ENCODE measurements at regions not wholly inside any gene's neighbourhood (a gene's known extent, or its start where the extent isn't known, plus 50 kb on each side); places are given as distances from the start of the nearest gene placed in this dataset.

- H3K4me3 Mint-ChIP-seq = no peak overlapping the region
- no peak overlapping the region for H3K27ac ChIP-seq (ENCODE audit: low read length)
- no CpG with 5 or more reads among the region's 2 CpGs for WGBS (ENCODE audit: insufficient coverage)
- H3K9me3 ChIP-seq = no peaks in the 10 kb centered on the region
- no peaks in the 10 kb centered on the region for H3K4me1 Mint-ChIP-seq
- ChIA-PET CTCF (no interaction called here), POLR2A (no interaction called here)
- H3K36me3 ChIP-seq (ENCODE audit: control insufficient read depth in 2 of 2, extremely low read depth in 1 of 2, insufficient read depth in 1 of 2, low read length in 1 of 2) = no peaks in the 10 kb centered on the region
- H3K4me3 ChIP-seq (ENCODE audit: control insufficient read depth in 1 of 2, extremely low read depth in 1 of 2, low read length in 1 of 2) = no peak overlapping the region
- no peaks in the 10 kb centered on the region for H3K4me1 ChIP-seq (ENCODE audit: control insufficient read depth in 1 of 2, extremely low read depth in 1 of 2, insufficient read depth in 2 of 2, low read length in 2 of 2)
- DNase-seq (no peak), ATAC-seq (replicated peaks in 1 of 4) (no peak)
- H3K36me3 Mint-ChIP-seq = peaks cover 7% of the 10 kb centered on the region
- no peaks in the 10 kb centered on the region for H3K27me3 ChIP-seq (replicated peaks in 1 of 2; ENCODE audit: control insufficient read depth in 2 of 2, extremely low read depth in 1 of 2, insufficient read depth in 2 of 2, low read length in 1 of 2)
- H3K9me3 Mint-ChIP-seq = peaks cover 7 to 9% (median 9%) of the 10 kb centered on the region in 3 donors
- H3K27ac Mint-ChIP-seq = no peak overlapping the region
- H3K27me3 Mint-ChIP-seq = no peaks in the 10 kb centered on the region
Observed at GRCh38 chr4:81546777-81547176, 75.1 kb upstream of the RASGEF1B start.

DNA sequence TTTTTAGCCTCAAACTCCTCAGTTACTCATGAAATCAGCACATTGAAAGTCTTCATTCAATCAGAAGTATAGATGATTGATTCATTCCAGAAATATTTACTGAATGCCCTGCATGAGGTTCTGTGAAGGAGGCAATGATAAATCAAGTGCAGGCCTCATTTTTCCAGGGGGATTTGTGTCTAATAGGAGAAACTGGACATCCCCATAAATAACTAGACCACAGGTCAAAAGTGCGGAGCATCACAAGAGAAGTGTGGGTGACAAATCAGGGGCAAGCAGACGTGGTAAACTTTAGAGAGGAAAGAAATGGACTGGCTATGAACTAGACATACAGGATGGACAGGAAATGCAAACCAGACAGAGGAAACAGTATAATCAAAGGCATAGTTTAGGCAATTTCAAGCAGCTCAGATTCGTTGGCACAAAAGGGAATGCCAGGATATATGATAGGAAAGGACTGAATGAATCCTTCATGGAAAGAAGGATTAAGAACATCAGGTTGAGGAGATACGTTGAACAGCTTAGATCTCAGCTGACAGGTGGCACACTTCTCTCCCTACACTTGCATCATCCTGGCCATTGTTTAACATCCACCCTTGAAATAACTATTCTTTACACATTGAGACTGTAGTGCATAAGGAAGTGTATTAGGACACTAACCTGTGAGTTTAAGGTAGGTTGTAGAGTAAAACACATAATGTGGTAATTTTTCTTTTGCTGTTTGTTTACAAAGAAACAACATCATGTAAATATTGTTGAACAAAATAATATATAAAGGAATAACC is 69.6 kb upstream of the RASGEF1B start:
- no peaks in the 10 kb centered on the region for H3K36me3 ChIP-seq (ENCODE audit: control insufficient read depth in 2 of 2, extremely low read depth in 1 of 2, insufficient read depth in 1 of 2, low read length in 1 of 2)
- ATAC-seq (replicated peaks in 1 of 4) = no peak
- H3K27ac Mint-ChIP-seq = no peak overlapping the region
- H3K4me1 Mint-ChIP-seq = peaks cover 3 to 9% (median 5%) of the 10 kb centered on the region in 3 donors
- no peak overlapping the region for H3K4me3 Mint-ChIP-seq
- H3K36me3 Mint-ChIP-seq = peaks cover 7% of the 10 kb centered on the region
- H3K9me3 ChIP-seq = no peaks in the 10 kb centered on the region
- no peaks in the 10 kb centered on the region for H3K27me3 Mint-ChIP-seq
- CTCF ChIA-PET = no interaction called here
- no peak overlapping the region for H3K4me3 ChIP-seq (ENCODE audit: control insufficient read depth in 1 of 2, extremely low read depth in 1 of 2, low read length in 1 of 2)
- POLR2A ChIA-PET = no interaction called here
- no peaks in the 10 kb centered on the region for H3K27me3 ChIP-seq (replicated peaks in 1 of 2; ENCODE audit: control insufficient read depth in 2 of 2, extremely low read depth in 1 of 2, insufficient read depth in 2 of 2, low read length in 1 of 2)
- H3K9me3 Mint-ChIP-seq = peaks cover 7 to 9% (median 9%) of the 10 kb centered on the region in 3 donors
- H3K27ac ChIP-seq (ENCODE audit: low read length) = no peak overlapping the region
- H3K4me1 ChIP-seq (ENCODE audit: control insufficient read depth in 1 of 2, extremely low read depth in 1 of 2, insufficient read depth in 2 of 2, low read length in 2 of 2) = no peaks in the 10 kb centered on the region
- DNase-seq = no peak
- 75% methylated on average over 2 of the region's 4 CpGs for WGBS (ENCODE audit: insufficient coverage)

- H3K9me3 ChIP-seq = no peaks in the 10 kb centered on the region
- 79% methylated on average over 4 of the region's 6 CpGs for WGBS (ENCODE audit: insufficient coverage)
- no peaks in the 10 kb centered on the region for H3K4me1 ChIP-seq (ENCODE audit: control insufficient read depth in 1 of 2, extremely low read depth in 1 of 2, insufficient read depth in 2 of 2, low read length in 2 of 2)
- no peak overlapping the region for H3K4me3 Mint-ChIP-seq
- no peak for ATAC-seq (replicated peaks in 1 of 4)
- no peak overlapping the region for H3K27ac Mint-ChIP-seq
- H3K4me3 ChIP-seq (ENCODE audit: control insufficient read depth in 1 of 2, extremely low read depth in 1 of 2, low read length in 1 of 2) = no peak overlapping the region
- ChIA-PET POLR2A (no interaction called here), CTCF (no interaction called here)
- peaks cover 7 to 9% (median 9%) of the 10 kb centered on the region in 3 donors for H3K9me3 Mint-ChIP-seq
- peaks cover 7% of the 10 kb centered on the region for H3K36me3 Mint-ChIP-seq
- no peak overlapping the region for H3K27ac ChIP-seq (ENCODE audit: low read length)
- no peaks in the 10 kb centered on the region for H3K27me3 Mint-ChIP-seq
- no peaks in the 10 kb centered on the region for H3K36me3 ChIP-seq (ENCODE audit: control insufficient read depth in 2 of 2, extremely low read depth in 1 of 2, insufficient read depth in 1 of 2, low read length in 1 of 2)
- peaks cover 3 to 9% (median 5%) of the 10 kb centered on the region in 3 donors for H3K4me1 Mint-ChIP-seq
- DNase-seq = no peak
- H3K27me3 ChIP-seq (replicated peaks in 1 of 2; ENCODE audit: control insufficient read depth in 2 of 2, extremely low read depth in 1 of 2, insufficient read depth in 2 of 2, low read length in 1 of 2) = no peaks in the 10 kb centered on the region
Observed at GRCh38 chr4:81538716-81539427, 67.2 kb upstream of the RASGEF1B start.

DNA sequence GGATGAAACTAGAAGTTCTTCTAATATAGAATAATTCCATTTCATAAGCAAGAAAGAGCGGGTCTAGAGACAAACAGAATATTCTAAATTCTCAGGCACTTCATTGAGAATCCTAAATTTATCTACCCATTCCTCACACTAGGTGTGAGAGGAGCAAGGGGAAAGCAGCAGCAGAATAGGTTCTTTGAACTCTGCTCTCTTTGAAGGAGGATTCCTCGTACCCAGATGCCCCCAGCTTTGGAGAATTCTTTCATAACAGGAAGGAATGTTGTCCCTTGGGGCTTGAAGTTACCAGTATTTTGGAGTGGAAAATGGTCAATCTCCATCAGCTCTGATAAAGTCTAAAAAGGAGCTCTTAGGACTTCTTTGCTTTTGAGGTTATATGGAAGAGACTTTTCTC is 59.7 kb upstream of the RASGEF1B start:
- Histone ChIP-seq H3K27me3 (replicated peaks in 1 of 2; ENCODE audit: control insufficient read depth in 2 of 2, extremely low read depth in 1 of 2, insufficient read depth in 2 of 2, low read length in 1 of 2) (no peaks in the 10 kb centered on the region), H3K27ac (ENCODE audit: low read length) (no peak overlapping the region), H3K36me3 (ENCODE audit: control insufficient read depth in 2 of 2, extremely low read depth in 1 of 2, insufficient read depth in 1 of 2, low read length in 1 of 2) (no peaks in the 10 kb centered on the region), H3K9me3 (no peaks in the 10 kb centered on the region), H3K4me3 (ENCODE audit: control insufficient read depth in 1 of 2, extremely low read depth in 1 of 2, low read length in 1 of 2) (no peak overlapping the region), H3K4me1 (ENCODE audit: control insufficient read depth in 1 of 2, extremely low read depth in 1 of 2, insufficient read depth in 2 of 2, low read length in 2 of 2) (no peaks in the 10 kb centered on the region)
- H3K4me3 Mint-ChIP-seq = no peak overlapping the region
- no peak for ATAC-seq (replicated peaks in 1 of 4)
- no peak for DNase-seq
- ChIA-PET CTCF (interaction anchor here in 1 of 2 donors (0.7 to 1.1 kb wide), 3 partner anchors 10 to 551 kb away, joined by 3 read pairs; no protein-coding TSS in a partner anchor), POLR2A (interaction anchor here in 1 of 2 donors (0.6 to 0.7 kb wide), 2 partner anchors 47 to 1875 kb away, joined by 3 read pairs; no protein-coding TSS in a partner anchor)
- 50% methylated on average over 1 of the region's 2 CpGs for WGBS (ENCODE audit: insufficient coverage)
- H3K27me3 Mint-ChIP-seq = no peaks in the 10 kb centered on the region
- H3K27ac Mint-ChIP-seq = no peak overlapping the region
- no peaks in the 10 kb centered on the region for H3K4me1 Mint-ChIP-seq
- H3K9me3 Mint-ChIP-seq = peaks cover 0 to 4% (median 3%) of the 10 kb centered on the region in 3 donors
- H3K36me3 Mint-ChIP-seq = no peaks in the 10 kb centered on the region

GRCh38 chr4:81528979-81529378 is 57.3 kb upstream of the RASGEF1B start:
- Histone ChIP-seq H3K36me3 (ENCODE audit: control insufficient read depth in 2 of 2, extremely low read depth in 1 of 2, insufficient read depth in 1 of 2, low read length in 1 of 2) (no peaks in the 10 kb centered on the region), H3K27me3 (replicated peaks in 1 of 2; ENCODE audit: control insufficient read depth in 2 of 2, extremely low read depth in 1 of 2, insufficient read depth in 2 of 2, low read length in 1 of 2) (no peaks in the 10 kb centered on the region), H3K4me3 (ENCODE audit: control insufficient read depth in 1 of 2, extremely low read depth in 1 of 2, low read length in 1 of 2) (no peak overlapping the region), H3K27ac (ENCODE audit: low read length) (no peak overlapping the region), H3K9me3 (no peaks in the 10 kb centered on the region), H3K4me1 (ENCODE audit: control insufficient read depth in 1 of 2, extremely low read depth in 1 of 2, insufficient read depth in 2 of 2, low read length in 2 of 2) (no peaks in the 10 kb centered on the region)
- ChIA-PET POLR2A (no interaction called here), CTCF (interaction anchor here in 1 of 2 donors (1.1 kb wide), 1 partner anchor 33 kb away, joined by 3 read pairs; no protein-coding TSS in a partner anchor)
- ATAC-seq (replicated peaks in 1 of 4) (no peak), DNase-seq (no peak)
- Mint-ChIP-seq H3K36me3 (no peaks in the 10 kb centered on the region), H3K4me3 (no peak overlapping the region), H3K9me3 (peaks cover 0 to 6% (median 6%) of the 10 kb centered on the region in 3 donors), H3K27me3 (no peaks in the 10 kb centered on the region), H3K27ac (no peak overlapping the region), H3K4me1 (no peaks in the 10 kb centered on the region)
- 95% methylated on average over 3 of the region's 3 CpGs for WGBS (ENCODE audit: insufficient coverage)

GRCh38 chr4:81528200-81528599 is 56.5 kb upstream of the RASGEF1B start:
- Histone ChIP-seq H3K4me1 (ENCODE audit: control insufficient read depth in 1 of 2, extremely low read depth in 1 of 2, insufficient read depth in 2 of 2, low read length in 2 of 2) (no peaks in the 10 kb centered on the region), H3K27me3 (replicated peaks in 1 of 2; ENCODE audit: control insufficient read depth in 2 of 2, extremely low read depth in 1 of 2, insufficient read depth in 2 of 2, low read length in 1 of 2) (no peaks in the 10 kb centered on the region), H3K9me3 (no peaks in the 10 kb centered on the region), H3K36me3 (ENCODE audit: control insufficient read depth in 2 of 2, extremely low read depth in 1 of 2, insufficient read depth in 1 of 2, low read length in 1 of 2) (no peaks in the 10 kb centered on the region), H3K27ac (ENCODE audit: low read length) (no peak overlapping the region), H3K4me3 (ENCODE audit: control insufficient read depth in 1 of 2, extremely low read depth in 1 of 2, low read length in 1 of 2) (no peak overlapping the region)
- WGBS (ENCODE audit: insufficient coverage) = 95% methylated on average over 2 of the region's 2 CpGs
- ChIA-PET POLR2A (no interaction called here), CTCF (no interaction called here)
- H3K36me3 Mint-ChIP-seq = no peaks in the 10 kb centered on the region
- H3K4me1 Mint-ChIP-seq = no peaks in the 10 kb centered on the region
- H3K27me3 Mint-ChIP-seq = no peaks in the 10 kb centered on the region
- H3K9me3 Mint-ChIP-seq = peaks cover 0 to 6% (median 6%) of the 10 kb centered on the region in 3 donors
- no peak overlapping the region for H3K4me3 Mint-ChIP-seq
- no peak overlapping the region for H3K27ac Mint-ChIP-seq
- DNase-seq = no peak
- ATAC-seq (replicated peaks in 1 of 4) = no peak

Data from T-cell (primary cell).